ENCODE measurements at regions not wholly inside any gene's neighbourhood (a gene's known extent, or its start where the extent isn't known, plus 50 kb on each side); places are given as distances from the start of the nearest gene placed in this dataset.

- Histone ChIP-seq H3F3A (replicated peaks; ENCODE audit: insufficient read depth) (no peaks in the 10 kb centered on the region), H2AFZ (ENCODE audit: low read depth) (no peak overlapping the region), H3K27me3 (ENCODE audit: insufficient read depth) (no peaks in the 10 kb centered on the region), H4K20me1 (ENCODE audit: insufficient read depth) (no peaks in the 10 kb centered on the region), H3K4me2 (no peak overlapping the region), H3K4me3 (ENCODE audit: low read depth in 2 of 2, low read length in 1 of 2) (no peak overlapping the region), H3K9me3 (no peaks in the 10 kb centered on the region), H3K9me2 (no peaks in the 10 kb centered on the region), H3K4me1 (ENCODE audit: control insufficient read depth in 1 of 2, insufficient read depth in 2 of 2, low read depth in 1 of 2, low read length in 1 of 2) (no peaks in the 10 kb centered on the region), H3K27ac (ENCODE audit: low read depth in 2 of 2, low read length in 1 of 2) (no peak overlapping the region), H3K9ac (no peak overlapping the region), H3K79me2 (ENCODE audit: insufficient read depth) (no peaks in the 10 kb centered on the region), H3K36me3 (replicated peaks in 1 of 2; ENCODE audit: control insufficient read depth in 1 of 2, insufficient read depth in 2 of 2, low read length in 1 of 2) (no peaks in the 10 kb centered on the region)
- ChIA-PET CTCF (interaction anchor here (0.6 kb wide), 1 partner anchor 141 kb away, joined by 3 read pairs; no protein-coding TSS in a partner anchor), POLR2A (no interaction called here)
- 17% methylated on average over 1 of the region's 1 CpG for WGBS (ENCODE audit: low lambda C conversion rate)
- DNase-seq: no peak
- TF ChIP-seq CTCF (IDR thresholded peaks at IDR 0.05): no peak
- TF ChIP-seq GABPA (IDR thresholded peaks at IDR 0.05; ENCODE audit: low read depth): no peak
- no peak for TF ChIP-seq NFIC (IDR thresholded peaks at IDR 0.05; ENCODE audit: borderline replicate concordance)
- TF ChIP-seq MXI1 (IDR thresholded peaks at IDR 0.05; ENCODE audit: low read depth, low read length): no peak
- TF ChIP-seq MEF2A (IDR thresholded peaks at IDR 0.05; ENCODE audit: borderline replicate concordance, low read depth): no peak
- no peak for TF ChIP-seq TCF12 (IDR thresholded peaks at IDR 0.05)
- TF ChIP-seq, protein P1, sequence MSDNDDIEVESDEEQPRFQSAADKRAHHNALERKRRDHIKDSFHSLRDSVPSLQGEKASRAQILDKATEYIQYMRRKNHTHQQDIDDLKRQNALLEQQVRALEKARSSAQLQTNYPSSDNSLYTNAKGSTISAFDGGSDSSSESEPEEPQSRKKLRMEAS (IDR thresholded peaks at IDR 0.05; ENCODE audit: low read depth): no peak
- no peak for TF ChIP-seq EZH2phosphoT487 (IDR thresholded peaks at IDR 0.05; ENCODE audit: borderline replicate concordance, low read depth)
- no peak for TF ChIP-seq CHD2 (IDR thresholded peaks at IDR 0.05; ENCODE audit: low read length, partially characterized antibody)
- TF ChIP-seq, protein P2, sequence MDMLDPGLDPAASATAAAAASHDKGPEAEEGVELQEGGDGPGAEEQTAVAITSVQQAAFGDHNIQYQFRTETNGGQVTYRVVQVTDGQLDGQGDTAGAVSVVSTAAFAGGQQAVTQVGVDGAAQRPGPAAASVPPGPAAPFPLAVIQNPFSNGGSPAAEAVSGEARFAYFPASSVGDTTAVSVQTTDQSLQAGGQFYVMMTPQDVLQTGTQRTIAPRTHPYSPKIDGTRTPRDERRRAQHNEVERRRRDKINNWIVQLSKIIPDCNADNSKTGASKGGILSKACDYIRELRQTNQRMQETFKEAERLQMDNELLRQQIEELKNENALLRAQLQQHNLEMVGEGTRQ (IDR thresholded peaks at IDR 0.05; ENCODE audit: borderline replicate concordance, low read depth, low read length): no peak
- no peak for TF ChIP-seq RCOR1 (IDR thresholded peaks at IDR 0.05; ENCODE audit: low read length)
- TF ChIP-seq NRF1 (IDR thresholded peaks at IDR 0.05; ENCODE audit: low read depth, low read length): no peak
- TF ChIP-seq FOXM1 (IDR thresholded peaks at IDR 0.05; ENCODE audit: low read depth): no peak
- no peak for TF ChIP-seq JUND (IDR thresholded peaks at IDR 0.05)
- no peak for TF ChIP-seq USF1 (IDR thresholded peaks at IDR 0.05; ENCODE audit: borderline replicate concordance, low read depth)
- no peak for TF ChIP-seq EP300 (IDR thresholded peaks at IDR 0.05; ENCODE audit: borderline replicate concordance in 1 of 2, low read depth in 1 of 2, low read length in 1 of 2)
- TF ChIP-seq ELF1 (IDR thresholded peaks at IDR 0.05): no peak
These were observed 235.7 kb downstream of the KCNJ3 start for GRCh38 chr2:154934213-154934612.
